Smooth muscle cell (in vitro differentiated cells): ENCODE measurements at regions not wholly inside any gene's neighbourhood (a gene's known extent, or its start where the extent isn't known, plus 50 kb on each side); places are given as distances from the start of the nearest gene placed in this dataset.

Source experiments
- DNase-seq: peaks from one replicate; lab custom pipeline; 2025; ENCODE audit not compliant: unreplicated experiment; lab: John Stamatoyannopoulos, UW
- H2AFZ ChIP-seq: fragments of 200-600 bp; sonication (generic); 2 replicates; pipeline ENCODE4 v1.6.0; 2016; ENCODE audit warnings: antibody characterized with exemption, low read depth, mild to moderate bottlenecking
- H3F3A ChIP-seq: fragments of 200-600 bp; sonication (generic); 2 replicates; pipeline ENCODE4 v1.6.0; 2017; ENCODE audit warnings: antibody characterized with exemption, low read depth
- H3K27ac ChIP-seq: fragments of 200-600 bp; sonication (generic); 2 replicates; pipeline ENCODE4 v1.5.1; 2016; ENCODE audit warnings: low read depth, mild to moderate bottlenecking
- H3K27me3 ChIP-seq: fragments of 200-600 bp; sonication (generic); 2 replicates; pipeline ENCODE4 v1.6.1; 2016; ENCODE audit warnings: low read depth, mild to moderate bottlenecking
- H3K36me3 ChIP-seq: fragments of 200-600 bp; sonication (generic); 2 replicates; pipeline ENCODE4 v1.5.1; 2016; ENCODE audit warnings: low read depth
- H3K4me1 ChIP-seq: fragments of 200-600 bp; sonication (generic); 2 replicates; pipeline ENCODE4 v1.5.1; 2016; ENCODE audit warnings: low read depth
- H3K4me2 ChIP-seq: fragments of 200-600 bp; sonication (generic); 2 replicates; pipeline ENCODE4 v1.6.0; 2016; ENCODE audit warnings: mild to moderate bottlenecking
- H3K4me3 ChIP-seq: fragments of 200-600 bp; sonication (generic); 2 replicates; pipeline ENCODE4 v1.5.1; 2016; ENCODE audit warnings: mild to moderate bottlenecking
- H3K79me2 ChIP-seq: fragments of 200-600 bp; sonication (generic); 2 replicates; pipeline ENCODE4 v1.6.0; 2016; ENCODE audit warnings: low read depth, mild to moderate bottlenecking
- H3K9ac ChIP-seq: fragments of 200-600 bp; sonication (generic); 2 replicates; pipeline ENCODE4 v1.6.0; 2016; ENCODE audit warnings: low read depth
- H3K9me3 ChIP-seq: fragments of 200-600 bp; sonication (generic); replicated peaks from 2 replicates; pipeline ENCODE4 v1.5.1; 2016; ENCODE audit warnings: low read depth
- H4K20me1 ChIP-seq: fragments of 200-600 bp; sonication (generic); 2 replicates; pipeline ENCODE4 v1.6.0; 2016; ENCODE audit warnings: low read depth
- CTCF ChIP-seq: fragments of 200-600 bp; sonication (generic); IDR thresholded peaks from 2 replicates; pipeline ENCODE4 v1.5.1; 2017; ENCODE audit warnings: borderline replicate concordance, mild to moderate bottlenecking, antibody characterized with exemption; ENCODE audit not compliant: insufficient read depth, poor library complexity, severe bottlenecking
- WGBS: methylation state at CpG from one replicate; pipeline ENCODE4 v1.1.7; 2016; ENCODE audit warnings: low lambda C conversion rate; 5-methylcytosine and 5-hydroxymethylcytosine counted together

- Histone ChIP-seq H3K4me1 (no peaks in the 10 kb centered on the region), H3K9me3 (no peaks in the 10 kb centered on the region), H3K4me3 (no peak overlapping the region), H3K27ac (no peak overlapping the region), H3K36me3 (no peaks in the 10 kb centered on the region), H3K4me2 (no peak overlapping the region), H3K79me2 (no peaks in the 10 kb centered on the region), H3F3A (no peaks in the 10 kb centered on the region), H4K20me1 (no peaks in the 10 kb centered on the region), H3K27me3 (no peaks in the 10 kb centered on the region), H3K9ac (no peak overlapping the region), H2AFZ (no peak overlapping the region)
- WGBS = 78% methylated on average over 1 of the region's 1 CpG
- DNase-seq = no peak
- no peak for TF ChIP-seq CTCF
These were observed 808.1 kb upstream of the RBFOX1 start for GRCh38 chr16:6524501-6524900.

GRCh38 chr16:6517020-6517720 is 815.5 kb upstream of the RBFOX1 start:
- H3K27me3 ChIP-seq = no peaks in the 10 kb centered on the region
- no peaks in the 10 kb centered on the region for H3K4me1 ChIP-seq
- H2AFZ ChIP-seq = no peak overlapping the region
- no peaks in the 10 kb centered on the region for H3K36me3 ChIP-seq
- H3K27ac ChIP-seq = no peak overlapping the region
- no peaks in the 10 kb centered on the region for H3K79me2 ChIP-seq
- no peak overlapping the region for H3K4me3 ChIP-seq
- H3F3A ChIP-seq = no peaks in the 10 kb centered on the region
- H4K20me1 ChIP-seq = no peaks in the 10 kb centered on the region
- no peaks in the 10 kb centered on the region for H3K9me3 ChIP-seq
- no peak for DNase-seq
- H3K4me2 ChIP-seq = no peak overlapping the region
- no peak for TF ChIP-seq CTCF
- no peak overlapping the region for H3K9ac ChIP-seq
- 79% methylated on average over 9 of the region's 9 CpGs for WGBS

GRCh38 chr16:6512512-6512911 is 820.1 kb upstream of the RBFOX1 start:
- H3K4me3 ChIP-seq = no peak overlapping the region
- no peaks in the 10 kb centered on the region for H3K27me3 ChIP-seq
- no peak for DNase-seq
- no peaks in the 10 kb centered on the region for H3K79me2 ChIP-seq
- H3K9me3 ChIP-seq = no peaks in the 10 kb centered on the region
- H3K4me2 ChIP-seq = no peak overlapping the region
- no peak for TF ChIP-seq CTCF
- no peaks in the 10 kb centered on the region for H3K4me1 ChIP-seq
- H3K9ac ChIP-seq = no peak overlapping the region
- no peaks in the 10 kb centered on the region for H3F3A ChIP-seq
- H2AFZ ChIP-seq = no peak overlapping the region
- no peaks in the 10 kb centered on the region for H3K36me3 ChIP-seq
- H4K20me1 ChIP-seq = no peaks in the 10 kb centered on the region
- H3K27ac ChIP-seq = no peak overlapping the region
- 82% methylated on average over 2 of the region's 2 CpGs for WGBS

- H3K9me3 ChIP-seq = no peaks in the 10 kb centered on the region
- no peak for TF ChIP-seq CTCF
- 89% methylated on average over 7 of the region's 7 CpGs for WGBS
These were observed 822.4 kb upstream of the RBFOX1 start for GRCh38 chr16:6510261-6510660.

More at GRCh38 chr16:6510261-6510660, 822.4 kb upstream of the RBFOX1 start:
- Histone ChIP-seq H3K4me1 (no peaks in the 10 kb centered on the region), H3K27me3 (no peaks in the 10 kb centered on the region), H3K9ac (no peak overlapping the region), H3K79me2 (no peaks in the 10 kb centered on the region), H3K4me3 (no peak overlapping the region), H3K36me3 (no peaks in the 10 kb centered on the region), H3F3A (no peaks in the 10 kb centered on the region), H3K4me2 (no peak overlapping the region), H3K27ac (no peak overlapping the region), H2AFZ (no peak overlapping the region), H4K20me1 (no peaks in the 10 kb centered on the region)
- no peak for DNase-seq
